Activated T-cell treated with anti-CD3 and anti-CD28 coated beads for 48 hours (primary cell): ENCODE measurements at regions not wholly inside any gene's neighbourhood (a gene's known extent, or its start where the extent isn't known, plus 50 kb on each side); places are given as distances from the start of the nearest gene placed in this dataset.
"Not testable (repeated sequence)": the region's sequence is repeated elsewhere in the genome, so short reads cannot be mapped to it uniquely, and the experiment has no call there.

Source experiments
- DNase-seq: peaks from one replicate; pipeline ENCODE4 v3.0.0-alpha.2; 2020; ENCODE audit warnings: low read depth

DNA sequence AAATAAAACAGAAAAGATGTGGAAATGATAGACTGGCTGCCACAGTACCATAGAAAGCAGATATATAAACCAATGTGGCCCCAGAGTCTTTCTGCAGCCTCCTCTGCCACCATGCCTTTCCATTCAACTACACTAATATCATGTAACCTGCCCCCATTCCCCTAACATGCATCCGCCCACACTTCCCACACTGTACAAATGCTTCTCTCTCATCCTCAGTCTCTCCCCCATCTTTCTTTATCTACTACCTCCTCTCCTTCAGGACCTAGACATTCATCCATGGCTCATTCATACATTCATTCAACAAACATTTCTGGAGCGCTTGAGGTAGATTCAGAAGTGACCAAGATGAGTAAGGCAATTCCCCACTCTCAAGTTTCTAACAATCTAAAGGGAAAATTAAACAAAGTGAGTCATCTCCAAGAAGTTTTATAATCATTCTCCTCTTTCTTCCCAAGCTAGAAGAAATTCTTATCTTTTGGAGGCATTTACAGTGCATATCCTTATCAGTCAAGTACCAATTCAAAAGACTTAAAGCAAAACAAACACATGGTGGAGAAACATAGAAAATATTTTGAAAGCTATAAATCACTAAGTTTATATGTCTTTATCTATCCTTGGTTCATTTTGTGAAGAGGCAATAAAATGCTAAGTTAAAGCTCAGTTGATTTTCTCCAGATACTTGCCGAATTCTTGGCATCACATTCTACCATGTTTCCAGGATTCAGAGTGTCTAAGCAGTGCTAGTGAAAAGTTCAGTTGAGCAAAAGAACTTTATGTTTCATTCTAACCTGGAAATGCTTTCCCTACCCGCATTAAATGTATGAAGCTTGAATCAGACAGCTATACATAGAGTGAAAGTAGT, 70.5 kb upstream of the FRMD6 start:
- no peak for DNase-seq

DNA sequence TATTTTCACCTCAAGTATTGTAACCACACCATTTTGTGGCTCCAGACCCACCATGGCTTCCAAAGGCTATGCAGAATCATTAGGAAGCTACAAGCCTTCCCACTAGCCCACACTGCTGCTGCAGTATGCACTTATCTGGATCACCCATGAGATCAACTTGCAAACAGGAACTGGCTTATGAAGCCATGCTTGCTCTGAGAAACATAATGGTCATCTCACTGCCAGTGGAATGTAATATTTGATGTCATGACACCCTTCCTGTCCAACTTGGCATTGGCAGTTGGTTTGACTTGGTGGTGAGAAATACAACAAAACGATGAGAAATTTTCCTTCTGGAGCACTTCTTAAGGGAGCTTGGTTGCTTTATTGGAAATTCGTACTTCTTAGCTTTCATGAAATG, 69.3 kb upstream of the FRMD6 start:
- no peak for DNase-seq

DNA sequence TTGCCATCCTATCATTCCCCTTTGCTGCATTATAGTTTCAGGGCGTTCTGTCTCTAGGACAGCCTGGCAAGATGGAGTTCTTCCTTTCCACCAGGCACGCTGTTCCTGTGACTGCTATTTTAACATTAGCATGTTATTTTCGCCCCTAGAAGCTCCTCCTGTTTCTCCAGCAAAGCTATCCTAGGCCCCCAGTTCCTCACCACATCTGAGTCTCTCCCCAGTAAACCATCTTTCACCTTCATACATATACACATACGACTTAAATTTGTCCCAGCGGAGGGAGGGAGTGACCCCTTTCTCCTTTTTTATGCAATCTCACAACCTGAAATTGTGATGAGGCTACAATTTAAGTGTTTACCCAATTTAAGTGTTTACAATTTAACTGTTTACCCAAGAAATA, 66.7 kb upstream of the FRMD6 start:
- DNase-seq: no peak

DNA sequence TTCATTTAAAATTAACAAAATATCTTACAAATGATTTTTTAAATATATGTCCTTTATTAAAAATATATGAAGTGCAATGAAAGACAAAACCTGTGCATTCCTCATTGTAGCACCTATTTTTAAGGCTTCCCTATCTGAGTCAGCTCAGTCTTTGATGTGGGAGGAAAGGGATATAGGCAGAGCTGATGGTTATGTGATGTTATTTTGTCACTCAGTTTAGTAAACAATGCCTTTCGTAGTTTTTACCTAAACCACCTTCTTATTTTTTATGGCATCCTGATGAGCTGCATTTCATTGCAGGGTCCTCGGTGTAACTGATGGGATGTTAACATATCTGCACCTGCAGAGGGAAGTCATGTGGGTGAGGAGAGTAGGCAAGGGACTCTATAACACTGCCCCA, 58.9 kb upstream of the FRMD6 start:
- no peak for DNase-seq

DNA sequence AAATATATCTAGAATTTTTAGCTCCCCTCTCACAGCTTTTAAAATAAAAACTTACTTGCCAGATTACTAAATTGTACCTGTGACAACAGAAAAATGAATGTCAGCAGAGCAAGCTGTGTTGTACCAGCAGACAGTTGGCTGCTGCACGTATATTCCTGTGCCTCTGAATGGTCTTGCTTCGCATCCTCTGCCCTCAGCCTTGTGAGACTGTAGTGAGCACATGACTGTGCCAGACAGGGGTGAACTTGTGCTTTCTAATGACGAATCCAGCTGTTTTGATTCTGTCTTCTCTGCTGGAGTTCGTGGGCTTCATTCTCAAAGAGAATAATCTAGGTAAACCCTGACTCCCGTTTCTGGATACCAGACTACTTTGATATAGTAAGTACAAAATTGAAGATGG, 58.3 kb upstream of the FRMD6 start:
- no peak for DNase-seq

DNA sequence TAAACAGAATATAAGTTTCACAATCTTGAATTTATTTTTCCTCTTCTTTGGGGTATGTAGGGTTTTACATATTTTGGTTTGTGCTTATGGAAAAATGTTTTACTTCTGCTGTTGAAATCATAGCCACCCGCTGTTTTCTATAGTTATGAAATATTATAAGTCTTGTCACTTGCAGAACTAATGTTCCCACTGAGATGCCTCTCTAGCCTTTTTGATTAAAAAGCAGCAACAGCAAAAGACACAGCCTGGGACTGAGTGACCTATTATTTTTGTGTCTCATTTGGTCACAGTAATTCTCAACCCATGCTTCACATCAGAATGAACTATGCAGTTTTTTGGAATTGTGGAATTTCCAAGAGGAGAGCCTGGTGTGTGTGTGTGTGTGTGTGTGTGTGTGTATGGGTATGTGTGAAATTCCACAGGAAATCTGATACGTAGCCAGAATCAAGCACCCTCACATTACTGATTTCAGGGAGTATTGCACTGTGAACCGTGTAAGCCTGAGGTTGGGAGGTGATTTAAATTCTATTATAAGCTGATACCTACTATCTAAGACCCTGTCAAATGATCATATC, 55.7 kb upstream of the FRMD6 start:
- no peak for DNase-seq

DNA sequence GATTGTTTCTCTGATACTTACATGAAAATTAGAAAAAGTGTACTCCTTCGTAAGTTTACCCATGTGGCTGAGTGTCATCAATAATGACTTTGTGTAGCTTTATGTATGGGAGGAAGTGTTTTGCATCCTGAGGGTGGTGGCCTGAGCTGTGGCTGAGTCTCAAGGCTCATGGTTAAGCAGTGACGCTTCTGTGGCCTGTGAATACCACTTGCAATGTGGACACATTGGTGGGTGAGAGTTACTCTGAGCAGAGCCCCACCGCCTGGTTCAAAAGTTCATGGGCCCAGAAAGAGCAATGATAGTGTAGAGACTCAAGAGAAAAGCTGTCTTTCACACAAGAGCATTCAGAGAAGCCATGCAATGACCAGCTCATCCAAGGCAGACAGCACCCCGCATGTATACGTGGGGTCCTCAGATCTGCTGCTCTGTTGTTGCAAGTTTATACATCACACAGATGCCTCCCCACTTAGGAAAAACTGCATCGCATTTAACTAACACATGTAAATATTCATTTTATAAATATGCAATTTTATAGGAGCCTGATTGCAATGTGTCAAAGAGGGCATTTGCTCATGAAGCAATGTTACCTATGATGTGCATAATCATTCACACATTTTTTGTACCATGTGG, 55.1 kb upstream of the FRMD6 start:
- DNase-seq: no peak

DNA sequence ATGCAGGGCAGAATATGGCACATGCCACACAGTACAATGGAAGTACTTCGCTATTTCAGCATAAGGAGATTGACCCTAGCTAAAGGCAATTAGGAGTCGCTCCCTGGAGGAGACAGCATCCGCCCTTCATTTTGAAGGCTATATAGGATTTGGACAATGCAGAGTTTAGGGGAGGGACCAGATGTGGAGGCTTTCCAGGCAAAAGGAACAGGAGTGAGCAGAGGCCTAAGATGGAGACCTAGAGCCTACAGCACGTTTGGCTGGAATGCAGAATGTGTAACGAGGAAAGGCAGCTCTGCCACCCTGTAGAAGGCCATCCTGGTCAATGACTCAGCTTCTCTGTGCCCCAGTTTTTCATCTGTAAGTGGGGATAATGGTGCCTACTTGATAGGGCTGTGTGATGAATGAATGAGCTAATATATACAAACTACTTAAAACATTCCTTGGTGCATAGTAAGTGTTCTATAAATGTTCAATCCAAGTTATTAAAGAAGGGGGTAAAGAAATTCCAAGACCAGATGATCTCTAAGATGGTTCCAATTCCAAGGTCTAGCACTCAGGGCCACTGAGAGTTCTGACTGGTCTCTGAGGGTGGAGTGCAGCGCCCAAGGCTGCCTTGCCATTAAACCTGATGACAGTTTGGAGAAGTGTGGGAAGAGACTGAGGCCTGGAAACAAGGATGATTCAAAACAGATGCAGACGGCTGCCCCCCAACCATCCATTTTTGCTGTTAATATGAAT, 54.3 kb upstream of the FRMD6 start:
- no peak for DNase-seq

DNA sequence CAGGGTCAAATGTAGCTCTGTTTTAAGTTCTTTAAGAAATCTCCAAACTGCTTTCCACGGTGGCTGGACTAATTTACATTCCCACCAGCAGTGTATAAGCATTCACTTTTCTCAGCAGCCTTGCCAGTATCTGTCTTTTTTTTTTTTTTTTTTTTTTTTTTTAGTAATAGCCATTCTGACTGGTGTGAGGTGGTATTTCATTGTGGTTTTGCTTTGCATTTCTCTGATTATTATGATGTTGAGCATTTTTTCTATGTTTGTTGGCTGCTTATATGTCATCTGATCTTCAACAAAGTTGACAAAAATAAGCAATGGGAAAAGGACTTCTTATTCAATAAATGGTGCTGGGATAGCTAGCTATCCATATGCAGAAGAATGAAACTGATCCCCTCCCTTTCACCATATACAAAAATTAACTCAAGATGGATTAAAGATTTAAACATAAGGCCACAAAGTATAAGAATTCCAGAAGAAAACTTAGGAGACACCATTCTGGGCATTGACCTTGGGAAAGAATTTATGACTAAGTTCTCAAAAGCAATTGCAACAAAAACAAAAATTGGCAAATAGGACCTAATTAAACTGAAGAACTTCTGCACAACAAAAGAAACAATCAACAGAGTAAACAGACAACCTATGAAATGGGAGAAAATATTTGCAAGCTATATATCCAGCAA, 52.6 kb upstream of the FRMD6 start:
- not testable (repeated sequence) for DNase-seq

DNA sequence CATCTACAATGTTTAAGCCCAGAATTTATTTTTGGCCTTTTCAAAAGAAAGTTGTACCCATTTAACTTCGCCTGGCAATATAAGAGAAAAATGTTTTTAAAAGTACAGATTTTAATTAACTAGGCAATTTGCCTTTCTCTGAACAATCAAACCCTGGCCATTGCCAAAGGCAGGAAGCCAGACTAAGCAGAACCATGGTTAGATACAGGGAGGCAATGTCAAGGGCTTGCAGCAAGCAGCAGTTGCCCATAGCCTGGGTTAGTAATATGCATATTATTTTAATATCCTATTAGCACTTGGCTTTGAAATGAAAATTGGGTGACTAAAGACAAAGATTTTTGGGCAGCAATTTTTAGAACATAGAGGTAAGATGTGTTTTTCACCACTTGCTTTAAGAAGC, 51.1 kb upstream of the FRMD6 start:
- no peak for DNase-seq
